ENCODE measurements at regions not wholly inside any gene's neighbourhood (a gene's known extent, or its start where the extent isn't known, plus 50 kb on each side); places are given as distances from the start of the nearest gene placed in this dataset.
"Not testable (repeated sequence)": the region's sequence is repeated elsewhere in the genome, so short reads cannot be mapped to it uniquely, and the experiment has no call there.

DNA sequence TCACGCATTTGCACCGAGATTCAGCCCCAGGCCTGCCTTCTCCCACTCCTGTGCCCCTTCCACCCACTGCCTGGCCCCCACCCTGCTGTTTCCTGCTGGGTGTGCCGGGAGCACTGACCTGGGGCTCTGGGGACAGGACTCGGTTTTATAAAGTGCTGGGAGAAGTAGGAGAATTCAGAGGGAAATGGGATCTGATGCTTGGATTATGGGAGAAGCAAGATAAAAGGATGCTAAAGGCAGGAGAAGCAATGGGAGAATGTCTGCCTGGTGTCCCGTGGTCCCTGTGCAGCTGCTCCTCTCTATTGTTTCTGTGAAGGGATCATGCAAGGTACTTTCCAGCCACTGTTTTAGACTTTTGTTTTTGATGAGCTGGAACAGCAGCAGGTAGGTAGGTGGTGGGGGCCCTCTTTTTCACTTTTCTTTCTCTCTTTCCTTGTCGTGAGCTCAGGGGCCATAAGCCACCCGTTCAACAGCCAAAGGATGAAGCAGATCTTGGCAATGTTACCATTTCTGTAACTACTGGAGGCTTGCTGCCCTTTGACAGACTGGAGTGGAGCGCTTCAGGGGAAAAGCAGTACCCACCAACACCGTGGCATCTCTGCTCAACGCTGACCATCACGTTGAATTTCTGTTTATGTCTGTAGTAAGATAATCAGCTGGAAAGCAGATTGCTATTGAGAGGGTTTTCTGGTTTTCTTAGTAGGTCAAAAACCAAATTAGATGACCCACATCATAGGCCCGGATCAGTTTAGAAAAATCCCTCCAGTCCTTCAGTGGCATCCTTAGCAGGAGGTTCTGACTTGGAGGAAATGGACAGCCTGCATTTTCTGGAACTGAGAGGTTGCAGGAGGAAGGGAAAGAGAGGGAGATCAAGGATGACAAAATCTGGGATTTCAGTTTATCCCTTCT is 63.8 kb upstream of the ENPP6 start:
- no peak for DNase-seq (ENCODE audit: low read depth in 2 of 2)

DNA sequence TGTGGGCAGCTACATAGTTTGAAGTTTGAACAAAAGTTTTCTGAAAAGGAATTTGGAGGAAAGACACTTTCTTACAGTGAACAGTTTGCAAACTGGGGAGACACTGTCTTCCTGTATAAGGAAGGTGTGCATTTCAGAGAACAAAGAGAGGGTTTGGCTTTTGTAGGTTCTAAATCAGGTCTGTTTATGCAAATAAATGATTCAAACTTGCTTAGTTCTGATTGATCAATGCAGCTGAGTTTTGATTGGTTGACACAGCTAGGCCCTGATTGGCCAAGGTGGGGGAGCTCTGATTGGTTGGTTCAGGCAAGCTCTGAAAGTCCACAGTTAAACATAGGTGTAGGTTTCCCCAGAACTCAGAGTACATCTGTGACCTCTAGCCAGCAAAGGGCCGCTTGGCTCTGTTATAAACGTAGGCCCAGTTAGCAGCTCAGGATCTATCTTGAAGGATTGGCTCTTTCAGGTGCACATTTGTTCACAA is 63.0 kb upstream of the ENPP6 start:
- no peak for DNase-seq (ENCODE audit: low read depth in 2 of 2)

DNA sequence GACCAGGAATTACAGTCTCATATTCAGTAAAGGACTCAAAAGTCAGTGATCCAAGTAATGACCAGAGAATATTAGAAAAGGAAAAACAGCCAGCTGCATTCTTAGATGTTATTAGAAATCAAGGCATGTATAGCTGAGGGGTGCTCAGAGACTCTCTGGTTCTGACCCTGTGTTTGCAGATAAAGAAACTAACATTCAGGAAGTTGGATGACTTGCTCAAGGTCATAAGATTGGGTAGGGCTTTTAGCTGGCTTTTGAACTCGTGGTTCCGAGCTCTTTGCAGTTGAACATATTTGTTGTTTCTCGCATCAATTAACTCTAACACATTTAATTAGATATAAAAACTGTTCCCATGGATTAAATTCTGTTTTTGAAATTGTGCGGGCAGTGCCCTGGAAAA is 62.5 kb upstream of the ENPP6 start:
- no peak for DNase-seq (ENCODE audit: low read depth in 2 of 2)

DNA sequence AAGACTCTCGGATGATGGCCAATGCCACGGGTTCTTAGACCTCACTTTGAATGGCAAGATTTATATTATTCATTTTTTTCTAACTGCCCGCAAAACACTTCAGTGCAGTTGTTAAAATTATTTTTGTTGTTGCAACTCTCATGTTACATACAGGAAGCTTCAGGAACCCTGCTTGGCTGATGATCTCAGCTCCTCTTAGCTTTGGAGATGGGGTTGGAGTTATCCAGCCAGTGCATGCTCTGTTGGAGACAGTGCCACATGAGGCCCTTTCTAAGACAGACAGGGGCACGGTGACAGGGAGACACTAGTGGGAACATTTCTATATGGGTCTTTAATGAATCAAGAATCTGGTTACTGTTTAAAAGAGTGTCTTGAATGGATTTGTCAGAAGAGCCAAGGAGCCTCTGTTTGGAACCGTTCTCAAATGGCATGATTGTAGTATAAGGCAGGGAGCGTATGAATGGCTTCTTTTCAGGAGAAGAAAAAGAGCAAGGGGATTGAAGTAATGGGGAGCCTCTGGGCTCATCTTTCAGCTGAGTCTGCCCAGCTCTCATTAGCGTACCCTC is 61.9 kb upstream of the ENPP6 start:
- DNase-seq (ENCODE audit: low read depth in 2 of 2): no peak

DNA sequence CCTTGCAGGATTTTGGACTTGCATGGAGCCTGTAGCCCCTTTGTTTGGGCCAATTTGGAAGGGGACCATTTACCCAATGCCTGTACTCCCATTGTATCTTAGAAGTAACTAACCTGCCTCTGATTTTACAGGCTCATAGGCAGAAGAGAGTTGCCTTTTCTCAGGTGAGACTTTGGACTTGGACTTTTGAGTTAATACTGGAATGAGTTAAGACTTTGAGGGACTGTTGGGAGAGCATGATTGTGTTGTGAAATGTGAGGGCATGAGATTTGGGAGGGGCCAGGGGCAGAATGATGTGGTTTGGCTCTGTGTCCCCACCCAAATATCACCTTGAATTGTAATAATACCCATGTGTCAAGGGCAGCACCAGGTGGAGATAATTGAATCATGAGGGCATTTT is 60.1 kb upstream of the ENPP6 start:
- not testable (repeated sequence) for DNase-seq (ENCODE audit: low read depth in 2 of 2)

DNA sequence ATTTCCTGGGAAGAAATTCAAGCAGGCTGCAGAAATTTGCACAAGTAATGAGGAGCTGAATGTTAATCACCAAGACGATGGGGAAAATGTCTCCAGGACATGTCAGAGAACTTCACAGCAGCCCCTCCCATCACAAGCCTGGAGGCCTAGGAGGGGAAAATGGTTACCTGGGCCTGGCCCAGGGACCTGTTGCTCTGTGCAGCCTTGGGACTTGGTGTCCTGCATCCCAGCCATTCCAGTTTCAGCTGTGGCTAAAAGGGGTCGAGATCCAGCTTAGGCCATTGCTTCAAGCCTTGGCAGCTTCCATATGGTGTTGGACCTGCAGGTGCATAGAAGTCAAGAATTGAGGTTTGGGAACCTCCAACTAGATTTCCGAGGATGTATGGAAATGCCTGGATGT is 59.3 kb upstream of the ENPP6 start:
- not testable (repeated sequence) for DNase-seq (ENCODE audit: low read depth in 2 of 2)

DNA sequence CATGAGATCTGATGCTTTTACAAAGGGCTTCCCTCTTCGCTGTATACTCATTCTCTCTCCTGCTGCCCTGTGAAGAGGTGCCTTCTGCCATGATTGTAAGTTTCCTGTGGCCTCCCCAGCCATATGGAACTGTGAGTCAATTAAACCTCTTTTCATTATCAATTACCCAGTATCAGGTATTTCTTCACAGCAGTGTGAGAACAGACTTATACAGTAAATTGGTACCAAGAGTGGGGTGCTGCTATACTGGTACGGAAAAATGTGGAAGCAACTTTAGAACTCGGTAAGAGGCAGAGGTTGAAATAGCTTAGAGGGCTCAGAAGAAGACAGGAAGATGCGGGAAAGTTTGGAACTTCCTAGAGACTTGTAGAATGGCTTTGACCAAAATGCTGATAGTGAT is 58.7 kb upstream of the ENPP6 start:
- DNase-seq (ENCODE audit: low read depth in 2 of 2): not testable (repeated sequence)

DNA sequence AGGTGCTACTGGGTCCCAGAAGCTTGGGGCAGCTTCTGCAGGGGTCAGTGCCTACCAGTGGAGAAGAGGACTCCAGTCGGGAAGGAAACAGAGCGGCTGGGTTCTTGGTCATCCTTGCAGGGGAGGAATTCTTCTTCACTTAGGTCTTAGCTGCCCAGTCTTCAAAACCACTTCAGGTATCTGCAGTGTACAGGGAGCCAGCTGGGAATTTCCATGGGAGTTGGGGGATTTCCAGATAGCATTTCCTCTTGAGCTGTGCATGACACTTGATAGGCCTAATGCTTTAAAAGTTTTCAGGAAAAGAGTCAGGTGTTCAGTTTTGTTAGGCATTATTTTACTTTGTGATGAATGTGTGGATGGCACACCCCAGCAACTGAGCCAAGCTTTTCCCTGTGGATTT is 58.1 kb upstream of the ENPP6 start:
- DNase-seq (ENCODE audit: low read depth in 2 of 2): no peak

DNA sequence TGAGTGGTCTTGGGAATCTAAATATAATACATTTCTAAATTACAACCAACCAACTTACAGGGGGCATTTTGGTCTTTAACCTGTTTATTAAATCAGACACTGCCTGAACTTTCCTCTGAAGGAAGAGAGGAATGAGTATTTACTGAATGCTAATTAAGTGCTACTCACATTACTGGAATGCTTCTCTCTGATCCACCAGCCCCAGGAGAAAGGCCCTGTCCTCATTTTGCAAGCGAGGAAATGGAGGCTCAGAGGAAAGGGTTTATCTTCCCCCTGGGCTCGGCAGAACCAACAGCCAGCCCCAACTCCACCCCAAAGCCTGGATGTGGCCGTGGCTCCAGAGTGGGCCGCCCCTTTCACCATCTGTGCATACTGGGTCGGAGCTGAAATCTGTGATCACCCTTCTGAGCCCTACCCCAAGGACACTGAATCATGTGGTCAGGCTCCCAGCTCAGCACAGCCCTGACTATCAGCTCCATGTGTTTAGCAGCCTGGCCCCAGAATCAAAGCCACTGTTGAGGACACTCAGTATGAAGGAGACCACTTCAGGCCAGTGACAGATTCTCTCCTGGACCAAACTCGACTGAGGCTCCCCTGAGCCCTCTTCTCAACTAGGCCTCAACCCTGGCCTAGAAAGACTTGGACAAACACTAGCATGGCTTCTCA is 56.7 kb upstream of the ENPP6 start:
- DNase-seq (ENCODE audit: low read depth in 2 of 2): no peak

DNA sequence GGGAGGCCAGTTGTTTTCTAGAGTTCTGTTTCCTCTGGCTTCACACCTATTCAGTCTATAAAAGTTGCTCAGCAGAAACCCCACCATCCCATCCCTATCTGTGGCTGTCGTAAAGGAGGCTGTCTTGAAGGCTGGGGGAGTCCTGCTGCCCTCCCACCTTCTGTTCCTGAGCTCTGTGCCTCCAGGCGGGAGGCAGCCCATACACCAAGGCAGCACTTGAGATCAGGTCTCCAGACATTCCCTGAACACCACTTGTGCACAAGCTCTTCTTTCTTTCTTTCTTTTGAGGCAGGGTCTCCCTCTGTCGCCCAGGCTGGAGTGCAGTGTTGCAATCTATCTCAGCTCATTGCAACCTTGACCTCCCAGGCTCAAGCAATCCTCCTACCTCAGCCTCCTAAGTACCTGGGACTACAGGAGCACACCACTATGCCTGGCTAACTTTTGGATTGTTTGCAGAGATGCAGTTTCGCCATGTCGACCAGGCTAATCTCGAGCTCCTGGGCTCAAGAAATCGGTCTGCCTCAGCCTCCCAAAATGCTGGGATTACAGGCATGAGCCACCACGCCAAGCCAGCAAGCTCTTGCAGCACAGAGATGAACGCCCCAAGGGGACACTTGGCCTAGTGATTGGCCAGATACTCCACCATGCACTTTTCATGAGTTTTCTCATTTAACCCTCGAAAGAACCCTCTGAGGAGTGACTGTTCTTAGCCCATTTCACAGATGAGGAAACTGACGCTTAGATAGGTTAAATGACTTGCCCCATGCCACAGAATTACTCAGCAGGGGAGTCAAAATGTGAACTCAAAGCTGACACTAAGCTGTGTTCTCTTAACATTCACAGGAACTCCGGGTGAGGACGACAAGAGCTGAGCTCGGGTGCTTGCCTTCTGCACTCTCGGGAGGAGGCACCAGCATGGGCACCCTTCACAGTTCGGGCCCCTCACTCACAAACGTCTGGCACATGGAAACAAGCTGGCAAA is 55.8 kb upstream of the ENPP6 start:
- no peak for DNase-seq (ENCODE audit: low read depth in 2 of 2)

DNA sequence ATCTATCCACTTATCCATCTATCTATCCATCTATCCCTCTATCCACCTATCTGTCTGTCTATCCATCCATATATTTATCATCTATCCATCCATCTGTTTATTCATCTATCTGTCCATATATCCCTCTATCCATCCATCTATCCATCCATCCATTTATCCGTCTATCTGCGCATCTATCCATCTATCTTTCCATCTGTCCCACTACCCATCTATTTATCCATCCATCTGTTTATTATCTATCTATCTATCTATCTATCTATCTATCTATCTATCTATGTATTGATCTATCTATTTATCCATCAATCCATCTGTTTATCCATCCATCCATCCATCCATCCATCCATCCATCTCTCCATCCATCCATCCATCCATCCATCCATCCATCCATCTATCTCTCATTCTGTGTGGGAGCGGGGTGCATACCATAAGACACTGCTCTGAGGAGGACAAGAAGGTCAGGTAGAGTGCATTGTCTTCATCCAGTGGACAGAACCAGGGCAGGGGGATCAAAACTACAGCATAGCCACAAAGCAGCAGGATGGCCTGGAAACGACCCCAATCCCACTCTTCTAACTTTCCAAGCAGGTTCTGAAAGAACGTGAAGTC is 53.2 kb upstream of the ENPP6 start:
- no peak for DNase-seq (ENCODE audit: low read depth in 2 of 2)

DNA sequence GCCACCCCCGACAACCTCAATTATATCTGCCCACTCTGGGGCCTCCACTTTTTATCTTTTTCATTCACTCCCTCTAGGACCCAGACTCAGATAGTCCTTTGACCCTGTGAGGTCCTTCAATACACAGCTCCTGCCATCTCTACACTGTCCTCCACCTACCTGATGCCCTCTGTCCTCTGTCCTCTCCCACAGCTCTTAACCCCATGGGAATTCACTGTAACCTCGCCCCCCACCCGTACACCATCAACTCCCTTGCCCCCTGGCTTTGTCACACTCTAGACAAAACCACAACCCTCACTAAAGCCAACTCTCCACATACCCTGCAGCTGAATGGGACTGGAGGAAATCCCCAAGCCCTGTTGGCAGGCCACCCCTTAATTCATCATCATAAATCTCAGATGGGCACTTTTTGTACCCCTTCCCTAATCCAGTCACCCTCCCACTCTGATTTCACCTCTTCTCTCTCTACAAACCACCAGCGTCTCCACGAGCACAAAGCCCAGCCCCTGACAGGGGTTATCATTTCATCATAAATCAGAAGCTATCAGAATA is 52.3 kb upstream of the ENPP6 start:
- no peak for DNase-seq (ENCODE audit: low read depth in 2 of 2)

DNA sequence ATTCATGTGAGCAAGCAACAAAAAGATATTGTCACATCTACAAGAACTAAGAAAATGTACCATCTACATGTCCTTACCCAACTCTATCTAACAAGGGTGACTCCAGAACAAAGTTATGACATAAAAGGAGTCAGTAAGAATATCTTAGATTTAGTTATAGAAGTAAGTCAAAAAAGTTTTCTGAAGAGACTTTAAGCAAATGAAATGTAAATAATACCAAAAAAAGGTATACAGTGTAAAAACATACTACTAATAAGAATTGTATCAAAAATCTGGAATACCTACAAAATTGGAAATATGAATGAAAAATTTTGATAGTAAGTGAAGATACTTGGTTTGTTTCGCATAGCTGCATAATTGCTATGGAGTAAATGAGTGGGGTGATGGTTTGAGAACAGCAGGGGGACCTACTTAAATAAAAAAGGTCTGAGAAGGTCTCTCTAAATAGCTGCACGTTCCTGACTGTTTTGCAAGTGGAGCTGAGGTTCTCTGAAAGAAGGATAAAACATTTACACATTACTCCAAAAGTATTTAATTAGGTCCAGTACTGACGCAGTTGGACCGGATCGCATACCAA is 51.0 kb upstream of the ENPP6 start:
- no peak for DNase-seq (ENCODE audit: low read depth in 2 of 2)

DNA sequence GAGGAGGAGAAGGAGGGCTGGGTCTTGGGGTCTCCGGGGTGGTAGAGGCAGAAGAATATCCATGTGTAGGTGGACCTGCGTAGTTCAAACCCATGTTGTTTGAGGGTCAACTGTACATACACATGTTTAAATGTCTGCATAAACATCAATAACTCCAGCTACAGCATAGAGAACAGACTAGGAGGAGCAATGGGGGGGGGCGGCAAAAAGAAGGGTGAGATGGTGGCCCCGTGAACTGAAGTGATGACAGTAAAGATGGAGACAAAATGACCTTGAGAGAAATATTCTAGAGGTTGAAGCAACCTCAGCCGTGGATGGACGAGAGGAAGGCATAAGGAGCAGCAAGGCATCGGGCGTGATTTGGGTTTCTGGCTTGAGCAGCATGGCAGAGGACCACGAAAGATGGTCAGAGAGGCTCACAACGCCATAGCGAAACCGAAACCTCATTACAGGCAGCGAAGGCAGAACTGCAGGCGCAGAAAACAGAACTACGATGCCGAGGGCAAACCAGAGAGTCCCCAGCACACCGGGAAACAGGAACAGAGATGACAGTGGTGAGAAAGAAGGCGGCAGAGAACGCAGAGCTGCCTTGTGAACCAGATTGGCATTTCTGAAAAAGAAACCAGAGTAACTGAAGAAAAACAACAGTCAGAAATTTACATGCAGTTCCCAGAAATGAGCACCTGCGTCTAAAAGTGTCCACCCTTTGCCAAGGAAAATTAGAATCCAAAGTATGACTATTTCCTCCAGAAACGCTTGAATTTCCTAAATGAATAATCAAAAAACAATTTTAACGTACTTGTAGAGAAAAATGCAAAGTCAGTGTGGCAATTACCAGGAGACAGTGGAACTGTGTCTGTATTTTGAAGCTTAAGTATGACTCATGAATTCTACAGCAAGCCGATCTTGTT is 50.3 kb upstream of the ENPP6 start:
- peak; percentile 59 to 67 for DNase-seq (ENCODE audit: low read depth in 2 of 2)

Measured in stimulated activated CD4-positive, alpha-beta T cell treated with anti-CD3 and anti-CD28 coated beads, Interleukin-12 subunit alpha, Interleukin-12 subunit beta, amount 100 ng/mL, for 24 hours (primary cell).